Keratinocyte (primary cell): ENCODE measurements at regions not wholly inside any gene's neighbourhood (a gene's known extent, or its start where the extent isn't known, plus 50 kb on each side); places are given as distances from the start of the nearest gene placed in this dataset.

Source experiments
- DNase-seq: peaks from one replicate; pipeline ENCODE4 v3.0.0-alpha.2; 2011; ENCODE audit warnings: low read depth, missing footprints, low spot score
- FAIRE-seq: peaks from 2 replicates; lab custom pipeline; 2011; peaks lifted over from hg19 to GRCh38; lab: Jason Lieb, UNC
- H2AFZ ChIP-seq: 2 replicates; pipeline ENCODE4 v1.6.0; 2012; ENCODE audit warnings: low read length, control low read depth, inconsistent platforms; ENCODE audit not compliant: control insufficient read depth
- H3K27ac ChIP-seq: 2 replicates; pipeline ENCODE4 v1.5.1; 2011; ENCODE audit warnings: low read length; ENCODE audit not compliant: control insufficient read depth, insufficient read depth
- H3K27me3 ChIP-seq: 3 replicates; pipeline ENCODE4 v1.6.0; 2011; ENCODE audit warnings: low read length; ENCODE audit not compliant: control insufficient read depth, insufficient read depth; ENCODE audit errors: extremely low read depth
- H3K36me3 ChIP-seq, 2 experiments: 2 replicates in 1 of 2; 3 replicates in 1 of 2; pipeline ENCODE4 v1.5.1; 2011; ENCODE audit warnings: low read length in 2 of 2, mild to moderate bottlenecking in 1 of 2; ENCODE audit not compliant: control insufficient read depth in 2 of 2, insufficient read depth in 2 of 2; ENCODE audit errors: extremely low read depth in 1 of 2
- H3K4me1 ChIP-seq: 3 replicates; pipeline ENCODE4 v1.5.1; 2011; ENCODE audit warnings: low read length; ENCODE audit not compliant: control insufficient read depth, insufficient read depth; ENCODE audit errors: extremely low read depth
- H3K4me2 ChIP-seq: 3 replicates; pipeline ENCODE4 v1.6.0; 2011; ENCODE audit warnings: low read depth, low read length; ENCODE audit not compliant: control insufficient read depth, insufficient read depth; ENCODE audit errors: extremely low read depth
- H3K4me3 ChIP-seq, 3 experiments: fragments of 200-600 bp in 1 of 3; sonication (generic) in 1 of 3; 2 replicates in 2 of 3; 3 replicates in 1 of 3; pipeline ENCODE4 v1.5.1; 2011 to 2016; ENCODE audit warnings: low read length in 3 of 3, mild to moderate bottlenecking in 3 of 3, control low read depth in 2 of 3, inconsistent platforms in 1 of 3, low read depth in 1 of 3, mixed read lengths in 1 of 3, mixed run types in 1 of 3, moderate library complexity in 1 of 3; ENCODE audit not compliant: control insufficient read depth in 2 of 3, insufficient read depth in 2 of 3; ENCODE audit errors: extremely low read depth in 1 of 3
- H3K79me2 ChIP-seq: 2 replicates; pipeline ENCODE4 v1.6.0; 2012; ENCODE audit warnings: low read length; ENCODE audit not compliant: control insufficient read depth, insufficient read depth
- H3K9ac ChIP-seq: 3 replicates; pipeline ENCODE4 v1.6.0; 2011; ENCODE audit warnings: low read length; ENCODE audit not compliant: control insufficient read depth, insufficient read depth; ENCODE audit errors: extremely low read depth
- H3K9me1 ChIP-seq: 3 replicates; pipeline ENCODE4 v1.6.0; 2011; ENCODE audit warnings: low read length; ENCODE audit not compliant: control insufficient read depth, insufficient read depth; ENCODE audit errors: extremely low read depth
- H3K9me3 ChIP-seq: 2 replicates; pipeline ENCODE4 v1.5.1; 2012; ENCODE audit warnings: low read depth, low read length; ENCODE audit not compliant: control insufficient read depth
- H4K20me1 ChIP-seq: 3 replicates; pipeline ENCODE4 v1.6.0; 2011; ENCODE audit warnings: low read length; ENCODE audit not compliant: control insufficient read depth, insufficient read depth; ENCODE audit errors: extremely low read depth
- EZH2 ChIP-seq: IDR thresholded peaks from one replicate; pipeline ENCODE4 v1.6.1; 2012; ENCODE audit warnings: inconsistent platforms, mild to moderate bottlenecking, low read length, moderate library complexity
- dilution Hi-C: fragments of 300-500 bp; cut with MboI; formaldehyde crosslinking; loops from one replicate; pipeline ENCODE4 v1.7.0; 2020; ENCODE audit warnings: low sequenced_read_pairs; ENCODE audit not compliant: extremely low pct_ligation_motif_present
- TF ChIP-seq, protein P1 (sequence below), 3 experiments: IDR thresholded peaks in 1 of 3; conservative IDR thresholded peaks in 1 of 3; optimal IDR thresholded peaks in 1 of 3; 2 replicates in 2 of 3; 3 replicates in 1 of 3; pipeline versions ENCODE3 to v1.5.1; 2011; ENCODE audit warnings: low read length in 3 of 3, mild to moderate bottlenecking in 3 of 3, moderate library complexity in 2 of 3, control low read depth in 1 of 3, inconsistent platforms in 1 of 3; ENCODE audit not compliant: insufficient read depth in 2 of 3; ENCODE audit errors: extremely low read depth in 1 of 3

DNA sequence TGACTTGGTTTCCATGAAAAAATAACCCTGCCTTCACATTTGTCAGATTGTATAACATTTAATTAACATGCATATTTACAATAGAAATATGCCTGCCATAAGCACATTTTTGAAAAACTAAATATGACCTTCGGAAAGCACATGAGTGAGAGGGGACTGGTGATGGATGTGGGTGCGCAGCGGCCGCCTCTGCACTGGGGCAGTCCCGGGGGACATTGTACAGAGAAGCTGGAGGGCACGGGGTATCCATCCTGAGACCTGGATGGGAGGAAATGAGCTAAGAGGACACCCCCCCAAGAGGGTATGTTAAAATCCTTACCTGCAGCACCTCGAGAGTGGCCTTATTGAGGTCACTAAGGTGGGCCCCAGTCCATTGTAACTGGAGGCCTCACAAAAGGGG is 161.3 kb upstream of the IRX4 start:
- H4K20me1 ChIP-seq = no peaks in the 10 kb centered on the region
- no peak overlapping the region for H3K9ac ChIP-seq
- TF ChIP-seq, protein P1, sequence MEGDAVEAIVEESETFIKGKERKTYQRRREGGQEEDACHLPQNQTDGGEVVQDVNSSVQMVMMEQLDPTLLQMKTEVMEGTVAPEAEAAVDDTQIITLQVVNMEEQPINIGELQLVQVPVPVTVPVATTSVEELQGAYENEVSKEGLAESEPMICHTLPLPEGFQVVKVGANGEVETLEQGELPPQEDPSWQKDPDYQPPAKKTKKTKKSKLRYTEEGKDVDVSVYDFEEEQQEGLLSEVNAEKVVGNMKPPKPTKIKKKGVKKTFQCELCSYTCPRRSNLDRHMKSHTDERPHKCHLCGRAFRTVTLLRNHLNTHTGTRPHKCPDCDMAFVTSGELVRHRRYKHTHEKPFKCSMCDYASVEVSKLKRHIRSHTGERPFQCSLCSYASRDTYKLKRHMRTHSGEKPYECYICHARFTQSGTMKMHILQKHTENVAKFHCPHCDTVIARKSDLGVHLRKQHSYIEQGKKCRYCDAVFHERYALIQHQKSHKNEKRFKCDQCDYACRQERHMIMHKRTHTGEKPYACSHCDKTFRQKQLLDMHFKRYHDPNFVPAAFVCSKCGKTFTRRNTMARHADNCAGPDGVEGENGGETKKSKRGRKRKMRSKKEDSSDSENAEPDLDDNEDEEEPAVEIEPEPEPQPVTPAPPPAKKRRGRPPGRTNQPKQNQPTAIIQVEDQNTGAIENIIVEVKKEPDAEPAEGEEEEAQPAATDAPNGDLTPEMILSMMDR (optimal IDR thresholded peaks at IDR 0.05 in 1 of 3, IDR thresholded peaks at IDR 0.05 in 1 of 3, conservative IDR thresholded peaks at IDR 0.05 in 1 of 3; ENCODE audit: extremely low read depth in 1 of 3, insufficient read depth in 2 of 3, low read length in 3 of 3) = no peak
- TF ChIP-seq EZH2 = no peak
- DNase-seq (no peak), FAIRE-seq (no peak)
- H3K9me3 ChIP-seq = no peaks in the 10 kb centered on the region
- no peaks in the 10 kb centered on the region for H3K27me3 ChIP-seq
- no peak overlapping the region for H3K4me3 ChIP-seq
- dilution Hi-C loops = no loop called here
- H3K4me1 ChIP-seq = peaks cover 3% of the 10 kb centered on the region
- no peak overlapping the region for H3K27ac ChIP-seq
- H3K4me2 ChIP-seq = no peak overlapping the region
- no peaks in the 10 kb centered on the region for H3K36me3 ChIP-seq
- H3K9me1 ChIP-seq = no peaks in the 10 kb centered on the region
- H2AFZ ChIP-seq = no peak overlapping the region
- H3K79me2 ChIP-seq = no peaks in the 10 kb centered on the region

DNA sequence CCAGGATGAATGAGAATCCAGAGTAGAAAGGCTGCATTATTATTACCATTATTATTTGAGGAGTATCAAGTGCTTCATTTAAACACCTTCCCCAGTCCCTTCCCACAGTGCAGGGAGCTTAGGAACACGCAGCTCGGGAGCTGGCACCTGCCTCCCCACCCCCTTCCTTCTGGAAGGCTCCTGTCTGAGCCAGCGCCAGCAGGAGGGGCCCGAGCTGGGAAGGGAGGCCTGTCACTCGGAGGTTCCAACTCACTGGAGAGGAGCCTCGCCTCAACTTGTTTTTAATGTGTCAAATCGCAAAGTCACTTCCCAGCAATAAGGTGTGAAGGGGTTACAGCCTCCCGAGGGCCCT is 156.4 kb upstream of the IRX4 start:
- Histone ChIP-seq H3K79me2 (no peaks in the 10 kb centered on the region), H3K4me1 (peaks cover 7% of the 10 kb centered on the region), H3K27ac (no peak overlapping the region), H3K36me3 (no peaks in the 10 kb centered on the region), H3K9me3 (no peaks in the 10 kb centered on the region), H3K9ac (no peak overlapping the region), H3K4me3 (no peak overlapping the region), H3K27me3 (no peaks in the 10 kb centered on the region), H2AFZ (no peak overlapping the region), H3K4me2 (no peak overlapping the region), H3K9me1 (no peaks in the 10 kb centered on the region), H4K20me1 (no peaks in the 10 kb centered on the region)
- dilution Hi-C loops = no loop called here
- FAIRE-seq = no peak
- DNase-seq = no peak
- no peak for TF ChIP-seq EZH2
- TF ChIP-seq, protein P1 (optimal IDR thresholded peaks at IDR 0.05 in 1 of 3, IDR thresholded peaks at IDR 0.05 in 1 of 3, conservative IDR thresholded peaks at IDR 0.05 in 1 of 3; ENCODE audit: extremely low read depth in 1 of 3, insufficient read depth in 2 of 3, low read length in 3 of 3) = peak in 1 of 3 experiments; percentile 2
